ENCODE measurements at regions not wholly inside any gene's neighbourhood (a gene's known extent, or its start where the extent isn't known, plus 50 kb on each side); places are given as distances from the start of the nearest gene placed in this dataset.

- TF ChIP-seq CTCF (IDR thresholded peaks at IDR 0.05; ENCODE audit: borderline replicate concordance, insufficient read depth, low read depth, low read length) = no peak
Observed at GRCh38 chr4:123127218-123127617, 204.8 kb upstream of the NUDT6 start.

GRCh38 chr4:123127875-123128274, 205.5 kb upstream of the NUDT6 start:
- TF ChIP-seq CTCF (IDR thresholded peaks at IDR 0.05; ENCODE audit: borderline replicate concordance, insufficient read depth, low read depth, low read length) = no peak
- H3K4me3 ChIP-seq (ENCODE audit: low read depth, low read length) = no peak overlapping the region

More at GRCh38 chr4:123127218-123127617, 204.8 kb upstream of the NUDT6 start:
- no peak overlapping the region for H3K4me3 ChIP-seq (ENCODE audit: low read depth, low read length)

GRCh38 chr4:123133397-123134050, 211.1 kb upstream of the NUDT6 start:
- no peak overlapping the region for H3K4me3 ChIP-seq (ENCODE audit: low read depth, low read length)
- no peak for TF ChIP-seq CTCF (IDR thresholded peaks at IDR 0.05; ENCODE audit: borderline replicate concordance, insufficient read depth, low read depth, low read length)

- H3K4me3 ChIP-seq (ENCODE audit: low read depth, low read length) = no peak overlapping the region
- no peak for TF ChIP-seq CTCF (IDR thresholded peaks at IDR 0.05; ENCODE audit: borderline replicate concordance, insufficient read depth, low read depth, low read length)
Observed at GRCh38 chr4:123144616-123145015, 222.2 kb upstream of the NUDT6 start.

GRCh38 chr4:123158576-123158975, 236.2 kb upstream of the NUDT6 start:
- H3K4me3 ChIP-seq (ENCODE audit: low read depth, low read length) = no peak overlapping the region
- TF ChIP-seq CTCF (IDR thresholded peaks at IDR 0.05; ENCODE audit: borderline replicate concordance, insufficient read depth, low read depth, low read length) = no peak

GRCh38 chr4:123159479-123159878, 237.1 kb upstream of the NUDT6 start:
- TF ChIP-seq CTCF (IDR thresholded peaks at IDR 0.05; ENCODE audit: borderline replicate concordance, insufficient read depth, low read depth, low read length) = no peak
- no peak overlapping the region for H3K4me3 ChIP-seq (ENCODE audit: low read depth, low read length)

GRCh38 chr4:123162859-123163258, 233.7 kb upstream of the SPRY1 start:
- TF ChIP-seq CTCF (IDR thresholded peaks at IDR 0.05; ENCODE audit: borderline replicate concordance, insufficient read depth, low read depth, low read length) = no peak
- no peak overlapping the region for H3K4me3 ChIP-seq (ENCODE audit: low read depth, low read length)
